ENCODE measurements at regions not wholly inside any gene's neighbourhood (a gene's known extent, or its start where the extent isn't known, plus 50 kb on each side); places are given as distances from the start of the nearest gene placed in this dataset.

- H3K4me2 ChIP-seq, result no peak overlapping the region
- H3K4me1 ChIP-seq, result peaks cover 0 to 17% (median 12%) of the 10 kb centered on the region in 10 experiments; a peak in 12 of 20 replicates
- H3K36me3 ChIP-seq, result no peaks in the 10 kb centered on the region
- no peak overlapping the region for H3K9ac ChIP-seq
- H3K27ac ChIP-seq, result no peak overlapping the region
- no peak overlapping the region for H3K4me3 ChIP-seq
- TF ChIP-seq Cebpa-rat (IDR thresholded peaks at IDR 0.05), result no peak
- no peaks in the 10 kb centered on the region for H3K9me3 ChIP-seq (replicated peaks in 1 of 11)
- H4K20me1 ChIP-seq, result no peaks in the 10 kb centered on the region
- no peaks in the 10 kb centered on the region for H3K27me3 ChIP-seq
These were observed 107.8 kb upstream of the NR4A3 start for GRCh38 chr9:99713838-99714306.

DNA sequence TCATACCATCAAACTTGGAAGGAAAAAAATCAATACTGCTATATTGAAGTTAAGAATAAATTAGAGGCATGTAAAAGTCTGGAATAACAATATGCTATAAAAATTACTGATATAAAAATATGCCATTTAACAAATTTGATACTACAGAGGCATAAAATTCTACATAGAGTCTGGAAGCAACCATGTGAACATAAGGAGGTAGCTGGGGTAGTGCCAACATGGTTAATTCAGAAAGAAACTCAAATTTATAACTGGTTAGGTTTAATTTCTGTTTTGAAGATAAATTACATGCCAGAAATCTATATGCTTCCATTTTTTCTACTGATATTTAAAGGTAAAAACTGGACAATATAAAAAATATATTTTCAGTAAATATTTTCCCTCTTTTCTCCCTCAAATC, 103.1 kb upstream of the NR4A3 start:
- TF ChIP-seq Cebpa-rat (IDR thresholded peaks at IDR 0.05), result no peak
- Histone ChIP-seq H3K9me3 (replicated peaks in 1 of 11) (no peaks in the 10 kb centered on the region), H3K27ac (no peak overlapping the region), H3K4me3 (no peak overlapping the region), H3K4me2 (no peak overlapping the region), H4K20me1 (no peaks in the 10 kb centered on the region), H3K4me1 (peaks cover 16 to 31% (median 20%) of the 10 kb centered on the region in 10 experiments), H3K9ac (no peak overlapping the region), H3K36me3 (no peaks in the 10 kb centered on the region), H3K27me3 (no peaks in the 10 kb centered on the region)

DNA sequence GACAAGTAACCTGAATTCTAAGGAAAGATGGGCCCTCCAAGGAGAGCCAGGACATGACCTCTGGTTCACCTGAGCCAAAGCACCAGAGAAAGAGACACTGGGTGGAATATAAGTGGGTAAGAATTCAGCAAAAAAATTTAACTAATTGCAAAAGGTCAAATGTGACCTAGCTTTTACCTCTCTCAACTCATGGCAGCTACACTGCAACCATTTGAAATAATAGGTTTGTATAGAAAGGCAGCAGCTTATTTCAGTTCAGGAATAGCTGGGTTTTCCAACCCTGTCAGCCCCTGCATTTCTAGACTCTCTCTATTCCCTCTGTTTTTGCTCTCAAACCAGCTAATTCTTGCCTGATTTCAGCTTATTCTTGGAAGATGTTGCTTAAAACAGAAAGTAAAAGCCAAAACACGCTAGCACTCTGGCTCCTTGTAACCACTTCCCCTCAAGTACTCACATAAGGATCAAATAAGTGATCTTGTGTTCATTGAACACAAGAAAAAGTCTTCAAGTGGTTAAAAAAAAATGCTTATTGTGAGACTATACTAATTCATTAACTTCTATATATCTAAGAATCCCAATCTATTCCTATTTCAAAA, 101.1 kb upstream of the NR4A3 start:
- no peaks in the 10 kb centered on the region for H3K27me3 ChIP-seq
- peak overlapping the region; percentile 34 to 75 (median 61); a peak in 21 of 22 replicates for H3K27ac ChIP-seq
- no peak for TF ChIP-seq Cebpa-rat (IDR thresholded peaks at IDR 0.05)
- H3K4me1 ChIP-seq, result peaks cover 16 to 31% (median 20%) of the 10 kb centered on the region in 10 experiments
- H3K4me2 ChIP-seq, result peak overlapping the region; percentile 56 to 94 (median 81)
- H3K9me3 ChIP-seq (replicated peaks in 1 of 11), result no peaks in the 10 kb centered on the region
- peak overlapping the region; percentile 1 to 59 (median 36); a peak in 13 of 20 replicates for H3K4me3 ChIP-seq
- no peaks in the 10 kb centered on the region for H3K36me3 ChIP-seq
- peak overlapping the region; percentile 34 to 71 (median 65); a peak in 20 of 22 replicates for H3K9ac ChIP-seq
- no peaks in the 10 kb centered on the region for H4K20me1 ChIP-seq

DNA sequence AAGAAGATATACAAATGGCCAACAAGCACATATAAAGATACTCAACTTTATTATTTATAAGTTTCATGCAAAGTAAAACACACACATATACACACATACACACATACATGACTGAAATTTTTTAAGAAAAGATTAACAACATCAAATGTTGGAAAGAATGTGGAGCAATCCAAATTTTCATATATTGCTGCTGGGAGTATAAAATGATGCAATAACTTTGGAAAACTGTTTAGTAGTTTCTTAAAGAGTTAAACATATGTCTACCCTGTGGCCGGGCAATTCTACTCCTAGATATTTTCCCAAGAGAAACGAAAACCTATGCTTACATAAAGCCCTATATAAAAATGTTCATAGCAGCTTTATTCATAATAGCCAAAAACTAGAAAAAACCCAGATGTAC, 99.8 kb upstream of the NR4A3 start:
- Histone ChIP-seq H3K36me3 (no peaks in the 10 kb centered on the region), H3K27ac (no peak overlapping the region), H3K27me3 (no peaks in the 10 kb centered on the region), H3K4me3 (no peak overlapping the region), H3K4me1 (peaks cover 16 to 31% (median 20%) of the 10 kb centered on the region in 10 experiments), H4K20me1 (no peaks in the 10 kb centered on the region), H3K9me3 (replicated peaks in 1 of 11) (no peaks in the 10 kb centered on the region), H3K4me2 (no peak overlapping the region; a peak in 1 of 22 replicates), H3K9ac (no peak overlapping the region)
- TF ChIP-seq Cebpa-rat (IDR thresholded peaks at IDR 0.05), result no peak

DNA sequence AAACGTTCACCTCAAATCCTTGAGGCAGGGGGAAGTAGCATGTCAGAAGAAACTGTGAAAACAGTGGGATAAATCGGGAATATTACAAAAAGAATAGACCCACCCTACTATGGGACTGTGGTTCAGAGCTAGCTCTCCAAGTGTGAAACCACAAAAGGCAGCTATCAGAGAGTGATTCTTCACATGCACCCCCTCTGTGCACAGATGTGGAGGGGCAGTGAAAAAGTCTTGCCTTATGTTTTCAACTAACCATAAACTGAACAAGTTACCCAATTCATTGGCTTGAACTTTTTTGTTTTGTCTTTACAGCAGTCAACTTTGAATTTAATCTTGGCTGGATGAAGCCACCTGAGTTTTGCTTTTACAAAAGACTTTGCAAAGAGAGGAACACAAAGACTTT, 98.8 kb upstream of the NR4A3 start:
- no peaks in the 10 kb centered on the region for H3K27me3 ChIP-seq
- H3K4me2 ChIP-seq, result peak overlapping the region in 10 of 11 experiments; percentile 0 to 63 (median 40); a peak in 15 of 22 replicates
- H3K36me3 ChIP-seq, result no peaks in the 10 kb centered on the region
- H3K27ac ChIP-seq, result no peak overlapping the region
- no peak overlapping the region for H3K4me3 ChIP-seq
- no peaks in the 10 kb centered on the region for H4K20me1 ChIP-seq
- H3K9me3 ChIP-seq (replicated peaks in 1 of 11), result no peaks in the 10 kb centered on the region
- no peak overlapping the region for H3K9ac ChIP-seq
- no peak for TF ChIP-seq Cebpa-rat (IDR thresholded peaks at IDR 0.05)
- H3K4me1 ChIP-seq, result peaks cover 16 to 31% (median 20%) of the 10 kb centered on the region in 10 experiments

- H3K9me3 ChIP-seq (replicated peaks in 1 of 11), result no peaks in the 10 kb centered on the region
- H3K9ac ChIP-seq, result no peak overlapping the region
- H3K36me3 ChIP-seq, result no peaks in the 10 kb centered on the region
- H3K4me2 ChIP-seq, result no peak overlapping the region
- no peak overlapping the region for H3K27ac ChIP-seq
- H3K27me3 ChIP-seq, result no peaks in the 10 kb centered on the region
- no peak overlapping the region for H3K4me3 ChIP-seq
- H3K4me1 ChIP-seq, result peaks cover 16 to 31% (median 20%) of the 10 kb centered on the region in 10 experiments
- no peaks in the 10 kb centered on the region for H4K20me1 ChIP-seq
- TF ChIP-seq Cebpa-rat (IDR thresholded peaks at IDR 0.05), result no peak
These were observed 97.0 kb upstream of the NR4A3 start for GRCh38 chr9:99724640-99725039.

DNA sequence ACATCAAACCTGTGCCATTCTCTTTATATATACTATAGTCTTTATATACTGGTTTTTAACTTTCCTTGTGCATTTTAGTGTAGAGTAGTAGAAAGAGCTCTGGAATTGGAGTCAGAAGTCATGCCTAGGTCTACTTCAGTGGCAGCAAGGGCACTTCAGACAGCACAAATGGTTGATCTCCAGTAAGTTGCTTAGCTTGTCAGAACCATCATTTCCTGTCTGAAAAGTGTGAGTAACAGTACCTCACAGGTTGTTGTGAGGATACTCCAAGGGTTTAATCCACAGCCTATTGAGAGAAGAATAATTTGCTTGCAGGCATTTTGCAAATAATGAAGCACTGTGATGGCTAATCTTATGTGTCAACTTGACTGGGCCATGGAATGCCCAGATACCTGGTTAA, 95.8 kb upstream of the NR4A3 start:
- no peak overlapping the region for H3K4me2 ChIP-seq
- no peaks in the 10 kb centered on the region for H3K9me3 ChIP-seq (replicated peaks in 1 of 11)
- no peak overlapping the region for H3K9ac ChIP-seq
- H3K27ac ChIP-seq, result no peak overlapping the region
- no peaks in the 10 kb centered on the region for H4K20me1 ChIP-seq
- TF ChIP-seq Cebpa-rat (IDR thresholded peaks at IDR 0.05), result no peak
- no peak overlapping the region for H3K4me3 ChIP-seq
- no peaks in the 10 kb centered on the region for H3K27me3 ChIP-seq
- H3K36me3 ChIP-seq, result no peaks in the 10 kb centered on the region
- H3K4me1 ChIP-seq, result peaks cover 8 to 19% (median 12%) of the 10 kb centered on the region in 10 experiments; a peak in 19 of 20 replicates

- no peak for TF ChIP-seq Cebpa-rat (IDR thresholded peaks at IDR 0.05)
- Histone ChIP-seq H3K4me3 (no peak overlapping the region), H3K36me3 (no peaks in the 10 kb centered on the region), H3K27ac (no peak overlapping the region), H4K20me1 (no peaks in the 10 kb centered on the region), H3K9ac (no peak overlapping the region), H3K4me2 (no peak overlapping the region), H3K27me3 (no peaks in the 10 kb centered on the region), H3K9me3 (replicated peaks in 1 of 11) (no peaks in the 10 kb centered on the region), H3K4me1 (peaks cover 8 to 15% (median 11%) of the 10 kb centered on the region in 10 experiments; a peak in 19 of 20 replicates)
These were observed 94.9 kb upstream of the NR4A3 start for GRCh38 chr9:99726758-99727157.

DNA sequence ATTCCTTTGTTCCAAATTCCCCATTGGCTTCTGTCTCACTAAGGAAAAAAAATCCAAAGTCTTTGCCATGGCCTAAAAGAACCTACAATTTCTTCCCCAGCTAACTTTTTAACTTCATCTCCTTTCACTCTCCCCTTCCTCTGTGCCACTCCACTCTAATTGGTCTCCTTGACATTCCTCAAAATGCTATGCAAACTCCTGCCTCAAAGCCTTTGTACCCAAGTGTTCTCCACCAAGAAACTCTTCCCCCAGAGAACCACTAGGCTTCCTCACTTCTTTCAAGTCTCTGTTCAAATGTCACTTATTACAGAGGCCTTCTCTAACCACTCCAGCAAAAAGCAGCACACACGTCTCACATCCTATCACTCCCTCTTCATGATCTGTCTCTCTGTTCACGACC, 91.6 kb upstream of the NR4A3 start:
- Histone ChIP-seq H3K4me2 (no peak overlapping the region), H3K9ac (no peak overlapping the region), H3K27ac (no peak overlapping the region), H3K36me3 (no peaks in the 10 kb centered on the region), H3K4me1 (peaks cover 6 to 21% (median 17%) of the 10 kb centered on the region in 10 experiments; a peak in 18 of 20 replicates), H4K20me1 (no peaks in the 10 kb centered on the region), H3K9me3 (replicated peaks in 1 of 11) (no peaks in the 10 kb centered on the region), H3K4me3 (no peak overlapping the region), H3K27me3 (no peaks in the 10 kb centered on the region)
- TF ChIP-seq Cebpa-rat (IDR thresholded peaks at IDR 0.05), result no peak

DNA sequence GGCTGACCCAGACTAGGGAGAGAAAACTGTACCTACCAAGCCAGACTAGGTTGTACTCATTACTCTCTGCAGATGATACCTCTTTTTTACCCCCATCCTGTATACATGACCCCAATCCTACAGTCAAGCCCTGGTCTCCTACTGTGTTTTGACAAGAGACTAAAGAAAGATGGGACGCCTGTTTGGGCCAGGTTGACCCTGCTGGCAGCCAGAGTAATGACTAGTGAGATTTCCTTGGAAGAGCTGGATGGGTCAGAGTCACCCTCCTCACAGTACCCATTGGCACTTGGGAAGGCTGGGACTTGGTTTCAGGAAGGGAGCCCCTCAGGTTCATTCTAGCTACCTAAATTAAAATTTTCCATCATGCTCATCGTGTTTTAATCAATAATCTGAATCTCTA, 89.7 kb upstream of the NR4A3 start:
- peak overlapping the region in 8 of 11 experiments; percentile 20 to 72 (median 64); a peak in 16 of 22 replicates for H3K4me2 ChIP-seq
- no peaks in the 10 kb centered on the region for H3K9me3 ChIP-seq (replicated peaks in 1 of 11)
- H3K27me3 ChIP-seq, result no peaks in the 10 kb centered on the region
- H3K36me3 ChIP-seq, result no peaks in the 10 kb centered on the region
- no peak overlapping the region for H3K4me3 ChIP-seq
- H3K9ac ChIP-seq, result peak overlapping the region in 2 of 11 experiments; percentile 4 to 14; a peak in 1 of 22 replicates
- TF ChIP-seq Cebpa-rat (IDR thresholded peaks at IDR 0.05), result no peak
- no peaks in the 10 kb centered on the region for H4K20me1 ChIP-seq
- peak overlapping the region in 9 of 11 experiments; percentile 37 to 73 (median 56); a peak in 16 of 22 replicates for H3K27ac ChIP-seq
- peaks cover 6 to 21% (median 17%) of the 10 kb centered on the region in 10 experiments; a peak in 18 of 20 replicates for H3K4me1 ChIP-seq
